ENCODE measurements at regions not wholly inside any gene's neighbourhood (a gene's known extent, or its start where the extent isn't known, plus 50 kb on each side); places are given as distances from the start of the nearest gene placed in this dataset.

DNA sequence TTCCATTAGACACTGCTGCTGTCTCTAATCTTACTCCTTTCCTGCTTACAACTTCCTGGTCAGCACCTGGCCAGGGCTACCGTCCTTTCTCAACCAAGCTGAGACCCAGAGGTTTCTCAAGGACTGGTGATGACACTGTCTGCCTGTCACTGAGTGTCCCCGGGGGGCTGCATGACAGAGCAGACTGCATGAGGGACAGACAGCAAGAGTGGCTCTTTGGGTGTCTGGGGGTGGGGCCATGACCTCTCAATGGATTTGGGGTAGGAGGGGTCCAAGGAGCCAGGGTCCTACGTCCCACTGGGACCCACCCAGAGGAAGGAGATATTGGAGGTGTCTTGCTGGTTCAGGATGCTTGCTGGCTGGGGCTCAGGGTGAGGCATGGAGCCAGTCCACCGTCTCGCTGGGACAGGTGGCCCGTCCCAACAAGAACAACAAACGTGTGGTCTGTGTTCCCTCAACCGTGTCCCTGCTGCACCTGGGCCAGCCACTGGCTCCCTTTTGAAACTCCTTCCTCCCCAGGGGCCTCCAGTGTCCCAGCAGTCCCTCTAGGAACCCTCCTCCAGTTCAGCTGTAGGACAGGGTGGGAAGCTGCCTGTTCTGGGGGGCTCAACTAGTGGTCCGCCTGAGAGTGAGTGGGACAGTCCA is 344.6 kb upstream of the AJAP1 start:
- no peak for TF ChIP-seq POLR2A (IDR thresholded peaks at IDR 0.05)
- TF ChIP-seq, protein P1, sequence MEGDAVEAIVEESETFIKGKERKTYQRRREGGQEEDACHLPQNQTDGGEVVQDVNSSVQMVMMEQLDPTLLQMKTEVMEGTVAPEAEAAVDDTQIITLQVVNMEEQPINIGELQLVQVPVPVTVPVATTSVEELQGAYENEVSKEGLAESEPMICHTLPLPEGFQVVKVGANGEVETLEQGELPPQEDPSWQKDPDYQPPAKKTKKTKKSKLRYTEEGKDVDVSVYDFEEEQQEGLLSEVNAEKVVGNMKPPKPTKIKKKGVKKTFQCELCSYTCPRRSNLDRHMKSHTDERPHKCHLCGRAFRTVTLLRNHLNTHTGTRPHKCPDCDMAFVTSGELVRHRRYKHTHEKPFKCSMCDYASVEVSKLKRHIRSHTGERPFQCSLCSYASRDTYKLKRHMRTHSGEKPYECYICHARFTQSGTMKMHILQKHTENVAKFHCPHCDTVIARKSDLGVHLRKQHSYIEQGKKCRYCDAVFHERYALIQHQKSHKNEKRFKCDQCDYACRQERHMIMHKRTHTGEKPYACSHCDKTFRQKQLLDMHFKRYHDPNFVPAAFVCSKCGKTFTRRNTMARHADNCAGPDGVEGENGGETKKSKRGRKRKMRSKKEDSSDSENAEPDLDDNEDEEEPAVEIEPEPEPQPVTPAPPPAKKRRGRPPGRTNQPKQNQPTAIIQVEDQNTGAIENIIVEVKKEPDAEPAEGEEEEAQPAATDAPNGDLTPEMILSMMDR (IDR thresholded peaks at IDR 0.05): no peak

All from right lobe of liver (tissue), 4 donors.